Dedifferentiated amniotic fluid mesenchymal stem cell (primary cell): ENCODE measurements at regions not wholly inside any gene's neighbourhood (a gene's known extent, or its start where the extent isn't known, plus 50 kb on each side); places are given as distances from the start of the nearest gene placed in this dataset.

Source experiments
- DNase-seq: peaks from one replicate; pipeline ENCODE4 v3.0.0-alpha.2; 2016; ENCODE audit errors: extremely low spot score

DNA sequence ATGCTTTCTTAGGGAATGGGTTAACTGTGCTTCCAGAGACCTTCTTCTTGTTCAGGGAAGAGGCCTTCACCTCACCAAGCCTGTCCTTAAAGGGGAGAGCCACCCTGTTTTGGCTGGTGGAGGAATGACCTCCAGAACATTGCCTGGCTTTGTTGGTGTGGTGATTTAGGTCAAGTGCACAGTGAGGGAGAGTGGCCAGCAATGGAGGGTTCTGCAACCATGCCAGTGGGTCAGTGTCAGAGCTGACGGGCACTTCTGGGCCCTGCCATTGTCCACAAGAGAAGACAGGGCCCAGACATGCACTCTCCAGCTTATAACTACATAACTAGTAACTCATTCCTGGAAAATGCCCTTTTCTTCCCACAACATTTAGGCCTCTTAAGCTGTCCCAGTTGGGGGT, 238.5 kb upstream of the AKR1E2 start:
- no peak for DNase-seq

GRCh38 chr10:4586776-4587175, 239.2 kb upstream of the AKR1E2 start:
- DNase-seq: peak; percentile 27

DNA sequence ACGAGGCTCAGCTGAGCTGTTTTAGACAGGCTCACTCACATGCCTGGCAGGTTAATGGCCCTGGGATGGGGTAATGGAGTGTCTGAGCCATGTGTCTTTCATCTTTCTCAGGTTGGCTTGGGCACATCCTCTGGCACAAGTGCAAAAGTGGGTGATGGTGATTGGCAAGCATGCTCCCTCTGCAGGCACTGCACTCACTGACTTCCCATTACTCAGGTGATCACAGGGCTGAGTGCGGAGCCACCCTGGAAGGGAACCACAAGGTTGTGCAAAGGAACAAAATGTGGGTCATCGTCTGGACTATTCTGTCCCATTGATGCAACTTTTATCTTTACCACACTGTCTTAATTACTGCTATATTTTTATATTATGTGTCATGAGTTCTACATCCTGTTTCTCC, 244.1 kb upstream of the AKR1E2 start:
- DNase-seq: no peak

- no peak for DNase-seq
Measured at GRCh38 chr10:4579844-4580243, 246.2 kb upstream of the AKR1E2 start.

- DNase-seq: no peak
Measured at GRCh38 chr10:4576206-4576605, 249.8 kb upstream of the AKR1E2 start.

GRCh38 chr10:4569151-4569550, 256.9 kb upstream of the AKR1E2 start:
- DNase-seq: no peak

DNA sequence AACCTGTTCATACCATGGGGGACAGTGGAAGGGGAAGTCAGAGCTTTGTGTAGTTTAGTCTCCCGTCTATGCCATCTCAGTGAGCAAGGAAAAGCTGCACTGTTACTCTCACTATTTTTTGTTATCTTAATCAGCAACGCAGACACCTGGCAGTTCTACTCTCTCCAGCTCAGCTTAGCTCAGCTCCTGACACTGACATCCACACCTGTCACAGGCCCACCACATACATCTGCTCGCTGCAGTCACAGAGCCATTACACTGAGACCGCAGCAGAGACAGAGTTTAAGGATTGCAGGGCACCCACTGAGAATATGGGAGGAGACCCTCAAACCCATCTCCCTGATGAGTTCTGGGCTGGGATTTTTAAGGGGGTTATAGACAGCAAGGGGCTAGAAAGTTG, 257.3 kb upstream of the AKR1E2 start:
- no peak for DNase-seq

DNA sequence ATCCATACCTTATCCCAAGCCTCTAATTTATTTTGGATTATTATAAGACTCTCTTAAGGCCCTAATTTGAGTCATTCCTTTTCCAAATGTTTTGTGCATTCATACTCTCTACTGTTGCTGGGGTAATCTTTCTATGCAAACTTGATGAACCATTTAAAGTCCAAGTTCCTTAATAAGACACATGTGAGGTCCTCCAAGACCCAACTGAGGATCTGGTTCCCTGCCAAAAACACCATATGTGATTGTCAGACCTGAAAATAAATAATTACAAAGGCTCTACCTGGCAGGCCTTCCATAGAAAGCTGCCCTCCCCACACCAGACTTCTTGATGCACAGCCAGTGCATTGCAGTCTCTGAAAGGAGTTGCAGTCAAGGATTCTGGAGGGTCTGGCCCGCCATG, 257.9 kb upstream of the AKR1E2 start:
- no peak for DNase-seq

DNA sequence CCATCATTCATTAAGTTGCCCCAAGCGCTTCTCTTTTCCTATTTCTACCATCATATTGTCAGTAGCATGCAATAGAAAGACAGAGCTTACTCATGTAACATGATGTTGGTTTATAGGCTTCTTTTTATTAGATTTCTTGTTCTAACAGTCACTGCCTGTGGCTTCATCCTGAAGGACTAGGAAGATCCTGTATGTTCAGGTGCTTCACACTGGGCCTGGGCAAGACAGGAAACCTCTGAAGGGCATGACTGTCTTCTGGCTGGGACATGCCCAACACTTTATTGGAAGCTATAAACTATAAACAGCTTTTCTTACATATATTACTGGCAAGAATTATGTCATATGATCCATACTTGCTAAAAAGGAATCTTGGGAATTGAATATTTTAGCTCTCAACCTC, 258.4 kb upstream of the AKR1E2 start:
- no peak for DNase-seq

GRCh38 chr10:4566011-4566410, 260.0 kb upstream of the AKR1E2 start:
- no peak for DNase-seq

DNA sequence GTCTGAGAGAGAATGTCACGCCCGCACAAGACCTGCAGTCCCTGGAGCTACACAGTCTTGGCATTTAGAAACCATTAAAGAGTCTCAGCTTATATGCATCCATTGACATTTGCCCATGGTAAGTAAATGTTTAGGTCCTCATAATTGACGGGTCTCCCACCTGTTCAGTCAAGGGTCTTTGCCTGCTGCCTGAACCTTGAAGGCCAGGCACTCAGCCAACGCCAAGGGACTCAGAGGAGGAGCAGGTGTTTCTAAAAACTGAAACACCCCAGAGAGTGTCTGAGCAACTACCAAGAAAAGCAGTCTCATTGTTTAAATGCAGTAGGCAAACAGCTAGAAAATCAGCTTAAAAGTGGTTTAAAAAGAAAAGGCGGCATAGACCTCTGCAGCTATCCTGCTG, 264.7 kb upstream of the AKR1E2 start:
- DNase-seq: no peak

DNA sequence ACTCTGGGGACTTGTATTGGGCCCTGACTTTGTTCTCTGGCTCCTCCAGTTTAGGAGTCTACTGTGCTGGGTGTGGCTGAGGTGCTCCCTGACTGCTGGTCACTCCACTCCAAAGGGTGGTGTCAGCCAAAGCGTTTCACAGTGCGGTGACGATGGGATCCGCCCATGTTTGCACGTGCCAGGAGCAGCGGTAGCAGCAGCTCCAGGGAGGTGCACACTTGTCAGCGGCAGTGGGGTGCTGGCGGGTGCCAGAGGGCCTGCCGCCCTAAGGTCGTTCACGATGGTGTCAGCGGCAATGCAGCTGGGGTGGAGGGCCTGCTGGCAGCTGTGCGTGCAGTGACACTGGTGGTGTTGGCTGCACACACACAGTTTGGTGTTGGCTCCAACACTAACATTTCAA, 268.5 kb upstream of the AKR1E2 start:
- no peak for DNase-seq

GRCh38 chr10:4556527-4556926, 269.5 kb upstream of the AKR1E2 start:
- no peak for DNase-seq

- DNase-seq: no peak
Measured at GRCh38 chr10:4555920-4556319, 270.1 kb upstream of the AKR1E2 start.

DNA sequence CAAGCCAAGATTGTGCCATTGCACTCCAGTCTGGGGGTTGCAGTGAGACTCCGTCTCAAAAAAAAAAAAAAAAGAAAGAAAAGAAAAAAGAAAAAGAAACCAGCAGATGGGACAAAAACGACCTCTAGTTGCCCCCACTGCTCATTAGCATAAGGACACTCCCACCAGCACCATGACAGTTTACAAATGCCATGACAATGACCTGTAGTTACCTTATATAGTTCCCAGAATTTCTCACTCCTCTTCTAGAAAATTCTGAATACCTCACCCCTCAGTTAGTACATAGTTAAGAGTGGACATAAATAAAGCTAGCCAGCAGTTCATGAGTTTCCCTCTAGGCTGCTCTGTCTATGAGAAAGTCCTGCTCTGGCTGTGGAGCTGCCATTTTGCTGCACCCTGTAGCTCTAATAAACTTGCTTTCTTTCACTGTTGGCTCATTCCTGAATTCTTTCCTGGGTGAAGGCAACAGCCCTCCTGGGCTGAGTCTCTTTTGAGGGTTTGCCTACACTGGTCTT, 276.8 kb upstream of the AKR1E2 start:
- DNase-seq: no peak

DNA sequence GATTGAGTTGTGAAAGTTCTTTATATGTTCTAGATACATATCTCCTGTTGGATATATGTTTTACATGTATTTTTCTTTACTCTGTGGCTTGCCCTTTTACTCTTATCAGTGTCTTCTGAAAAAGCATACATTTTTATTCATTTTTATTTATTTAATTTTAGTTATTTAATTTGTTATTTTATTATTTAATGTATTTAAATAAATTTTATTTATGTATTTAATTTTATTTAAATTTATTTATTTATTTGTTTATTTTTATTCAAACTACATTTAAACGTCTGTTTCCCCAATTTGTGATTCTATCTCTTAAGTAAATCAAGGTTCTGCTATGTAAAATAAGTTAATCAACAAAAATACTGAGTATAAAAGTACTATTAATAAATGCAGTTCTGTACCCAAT, 279.1 kb upstream of the AKR1E2 start:
- DNase-seq: no peak

- DNase-seq: no peak
Measured at GRCh38 chr10:4546500-4546899, 279.5 kb upstream of the AKR1E2 start.

DNA sequence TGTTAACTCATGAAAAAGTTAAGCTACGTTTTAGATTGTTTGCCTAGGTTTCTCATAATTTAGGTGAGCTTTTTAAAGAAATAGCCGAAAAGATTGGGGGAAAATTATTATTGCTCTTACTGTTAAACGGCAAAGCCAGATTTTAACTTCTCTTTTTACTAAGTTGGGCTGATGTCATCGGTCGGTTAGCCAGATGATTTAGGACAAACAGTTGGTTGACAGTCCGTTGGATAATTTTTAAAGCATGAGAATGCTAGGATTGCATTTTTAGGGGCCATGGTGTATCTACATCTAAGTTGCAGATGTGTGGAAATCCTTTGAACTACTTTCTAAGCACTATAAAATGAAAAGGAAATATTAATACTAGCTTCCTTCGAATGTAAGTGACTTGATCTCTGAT, 280.9 kb upstream of the AKR1E2 start:
- no peak for DNase-seq

GRCh38 chr10:4543938-4544533, 282.0 kb upstream of the AKR1E2 start:
- no peak for DNase-seq

GRCh38 chr10:4541292-4541691, 284.7 kb upstream of the AKR1E2 start:
- peak; percentile 40 for DNase-seq

GRCh38 chr10:4538016-4538415, 288.0 kb upstream of the AKR1E2 start:
- DNase-seq: no peak

GRCh38 chr10:4535521-4535920, 290.5 kb upstream of the AKR1E2 start:
- no peak for DNase-seq

- DNase-seq: no peak
Measured at GRCh38 chr10:4533621-4534020, 292.4 kb upstream of the AKR1E2 start.

DNA sequence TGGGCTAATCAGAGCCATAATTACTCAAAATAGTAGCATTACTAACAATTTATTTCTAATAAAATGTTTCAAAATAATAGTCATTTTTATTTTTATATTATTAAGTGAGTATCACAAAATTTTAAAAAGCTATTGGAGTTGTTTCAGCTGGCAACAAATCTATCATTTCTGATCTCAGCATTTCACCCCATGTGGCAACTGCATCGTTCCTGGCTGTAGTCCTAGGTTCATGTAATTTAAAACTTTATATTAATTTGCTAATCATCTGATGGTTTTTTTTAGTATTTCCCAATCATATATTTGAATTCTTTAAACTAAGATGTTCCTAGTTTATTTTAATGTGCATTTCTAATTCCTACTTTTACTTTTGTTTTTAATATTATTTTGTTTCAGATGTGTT, 293.0 kb upstream of the AKR1E2 start:
- DNase-seq: no peak
